HG02885 (cell line): ENCODE measurements at regions not wholly inside any gene's neighbourhood (a gene's known extent, or its start where the extent isn't known, plus 50 kb on each side); places are given as distances from the start of the nearest gene placed in this dataset.
"Not testable (repeated sequence)": the region's sequence is repeated elsewhere in the genome, so short reads cannot be mapped to it uniquely, and the experiment has no call there.

Experiments used
- ATAC-seq: cut with Tn5 transposase; IDR thresholded peaks from one replicate; pipeline ENCODE4 v1.9.1; 2021; ENCODE audit warnings: mild to moderate bottlenecking; ENCODE audit not compliant: unreplicated experiment, poor library complexity

- not testable (repeated sequence) for ATAC-seq
Measured at GRCh38 chr5:88622890-88623289, 260.1 kb downstream of the MEF2C start.

- not testable (repeated sequence) for ATAC-seq
Measured at GRCh38 chr5:88615767-88616166, 267.2 kb downstream of the MEF2C start.

- ATAC-seq = no peak
Measured at GRCh38 chr5:88613051-88613450, 269.9 kb downstream of the MEF2C start.

- ATAC-seq = no peak
Measured at GRCh38 chr5:88610586-88610985, 272.4 kb downstream of the MEF2C start.

- no peak for ATAC-seq
Measured at GRCh38 chr5:88607492-88607891, 275.5 kb downstream of the MEF2C start.

- no peak for ATAC-seq
Measured at GRCh38 chr5:88606626-88607025, 276.4 kb downstream of the MEF2C start.

- ATAC-seq = no peak
Measured at GRCh38 chr5:88606173-88606572, 276.8 kb downstream of the MEF2C start.

GRCh38 chr5:88602584-88602983, 280.4 kb downstream of the MEF2C start:
- ATAC-seq = no peak

GRCh38 chr5:88594441-88594840, 288.5 kb downstream of the MEF2C start:
- no peak for ATAC-seq

- no peak for ATAC-seq
Measured at GRCh38 chr5:88588609-88589008, 294.4 kb downstream of the MEF2C start.

- no peak for ATAC-seq
Measured at GRCh38 chr5:88583471-88583870, 299.5 kb downstream of the MEF2C start.

GRCh38 chr5:88558366-88558765, 289.7 kb upstream of the TMEM161B start:
- ATAC-seq = no peak

GRCh38 chr5:88557881-88558280, 289.2 kb upstream of the TMEM161B start:
- no peak for ATAC-seq

GRCh38 chr5:88557131-88557530, 288.5 kb upstream of the TMEM161B start:
- no peak for ATAC-seq

- no peak for ATAC-seq
Measured at GRCh38 chr5:88556406-88556805, 287.8 kb upstream of the TMEM161B start.

- ATAC-seq = no peak
Measured at GRCh38 chr5:88555674-88556073, 287.0 kb upstream of the TMEM161B start.

GRCh38 chr5:88553986-88554385, 285.3 kb upstream of the TMEM161B start:
- no peak for ATAC-seq

GRCh38 chr5:88553136-88553875, 284.7 kb upstream of the TMEM161B start:
- no peak for ATAC-seq

- no peak for ATAC-seq
Measured at GRCh38 chr5:88552426-88552825, 283.8 kb upstream of the TMEM161B start.

- ATAC-seq = no peak
Measured at GRCh38 chr5:88551724-88552345, 283.2 kb upstream of the TMEM161B start.

GRCh38 chr5:88550736-88551135, 282.1 kb upstream of the TMEM161B start:
- ATAC-seq = no peak
